ENCODE measurements at regions not wholly inside any gene's neighbourhood (a gene's known extent, or its start where the extent isn't known, plus 50 kb on each side); places are given as distances from the start of the nearest gene placed in this dataset.

- DNase-seq (ENCODE audit: low spot score) = no peak
- in situ Hi-C loops (cut with MboI; ENCODE audit: low sequenced_read_pairs, unreplicated experiment) = no loop called here
- no peak for TF ChIP-seq CTCF (IDR thresholded peaks at IDR 0.05; ENCODE audit: borderline replicate concordance, control extremely low read depth, extremely low read depth, insufficient read depth, missing control alignments)
Measured at GRCh38 chr3:190173426-190173825, 52.7 kb upstream of the P3H2 start.

GRCh38 chr3:190172751-190173150, 52.1 kb upstream of the P3H2 start:
- TF ChIP-seq CTCF (IDR thresholded peaks at IDR 0.05; ENCODE audit: borderline replicate concordance, control extremely low read depth, extremely low read depth, insufficient read depth, missing control alignments) = no peak
- in situ Hi-C loops (cut with MboI; ENCODE audit: low sequenced_read_pairs, unreplicated experiment) = no loop called here
- DNase-seq (ENCODE audit: low spot score) = no peak
